GM08714 (cell line): ENCODE measurements at regions not wholly inside any gene's neighbourhood (a gene's known extent, or its start where the extent isn't known, plus 50 kb on each side); places are given as distances from the start of the nearest gene placed in this dataset.
"Not testable (repeated sequence)": the region's sequence is repeated elsewhere in the genome, so short reads cannot be mapped to it uniquely, and the experiment has no call there.

Source experiments
- H3K4me3 ChIP-seq: fragments of 200-500 bp; sonication (Bioruptor generic); 2 replicates; pipeline ENCODE4 v1.5.1; 2014; ENCODE audit warnings: mild to moderate bottlenecking, low read length, inconsistent platforms
- ZNF274 ChIP-seq: IDR thresholded peaks from 2 replicates; pipeline ENCODE4 v1.6.1; 2012; ENCODE audit warnings: mild to moderate bottlenecking, low read depth, low read length

DNA sequence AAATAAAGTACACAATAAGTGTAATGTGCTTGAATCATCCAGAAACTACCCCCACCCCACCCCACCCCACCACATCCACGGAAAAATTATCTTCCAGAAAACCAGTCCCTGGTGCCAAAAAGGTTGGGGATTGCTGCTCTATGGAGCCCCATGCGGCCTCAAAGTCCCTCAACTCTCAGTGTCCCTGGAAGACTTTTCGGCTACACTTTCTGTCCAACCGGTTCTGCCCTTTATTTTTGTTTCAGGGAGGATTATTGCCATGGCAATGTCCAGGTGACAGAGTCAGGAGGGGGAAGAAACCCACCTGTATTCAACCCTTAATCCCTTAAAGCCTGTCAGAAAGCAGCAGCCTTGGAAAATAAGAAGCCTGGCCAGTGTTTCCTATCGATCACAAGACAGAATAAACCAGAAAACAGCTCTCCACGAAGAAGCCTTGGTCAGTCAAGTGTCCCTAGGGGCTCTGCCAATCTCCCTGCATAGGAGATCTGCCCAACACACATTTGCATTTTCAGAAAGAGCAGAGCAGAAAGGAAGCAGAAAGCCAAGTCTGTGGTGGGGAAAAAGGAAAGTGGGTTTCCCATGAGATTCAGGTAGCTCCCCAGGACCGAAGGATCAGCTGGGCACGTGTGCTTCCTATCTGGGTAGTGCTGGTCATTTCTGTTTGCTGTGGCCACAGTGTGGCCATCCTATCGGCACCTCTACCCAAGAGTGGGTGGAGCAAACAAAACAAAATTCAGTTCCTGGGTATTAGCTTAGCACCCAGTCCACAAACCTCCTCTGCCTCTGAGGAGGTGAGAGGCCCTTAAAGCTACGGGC lies 342.7 kb downstream of the SOX9 start:
- no peak overlapping the region for H3K4me3 ChIP-seq
- TF ChIP-seq ZNF274, result no peak

GRCh38 chr17:72464221-72464620 lies 343.4 kb downstream of the SOX9 start:
- not testable (repeated sequence) for H3K4me3 ChIP-seq

- H3K4me3 ChIP-seq, result no peak overlapping the region
Measured at GRCh38 chr17:72465191-72466024, 344.6 kb downstream of the SOX9 start.

GRCh38 chr17:72466199-72466598 lies 345.4 kb downstream of the SOX9 start:
- TF ChIP-seq ZNF274, result no peak
- H3K4me3 ChIP-seq, result no peak overlapping the region

More at GRCh38 chr17:72465191-72466024, 344.6 kb downstream of the SOX9 start:
- no peak for TF ChIP-seq ZNF274

- TF ChIP-seq ZNF274, result no peak
Measured at GRCh38 chr17:72466606-72467005, 345.8 kb downstream of the SOX9 start.

GRCh38 chr17:72467841-72468653 lies 347.2 kb downstream of the SOX9 start:
- no peak overlapping the region for H3K4me3 ChIP-seq
- no peak for TF ChIP-seq ZNF274

More at GRCh38 chr17:72466606-72467005, 345.8 kb downstream of the SOX9 start:
- no peak overlapping the region for H3K4me3 ChIP-seq

DNA sequence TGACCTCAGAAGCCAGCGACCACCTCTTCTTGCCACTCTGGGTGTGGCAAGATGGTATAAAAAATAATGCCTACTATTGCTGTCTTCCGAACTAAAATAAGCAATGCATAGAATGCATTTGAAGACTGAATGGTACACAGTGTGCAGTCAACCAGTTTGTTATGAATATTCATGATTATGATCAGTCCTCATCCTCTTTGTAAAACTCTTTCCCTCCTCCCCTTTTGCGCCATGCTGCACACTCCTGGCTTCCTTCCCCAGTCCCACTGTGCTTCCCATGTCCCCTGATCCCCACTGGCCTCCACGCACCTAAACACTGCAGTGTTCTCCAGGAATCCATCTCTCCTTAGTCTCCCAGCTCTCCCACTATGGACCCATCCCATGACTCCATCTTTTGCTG lies 348.0 kb downstream of the SOX9 start:
- no peak for TF ChIP-seq ZNF274
- H3K4me3 ChIP-seq, result no peak overlapping the region

GRCh38 chr17:72470121-72470705 lies 349.4 kb downstream of the SOX9 start:
- TF ChIP-seq ZNF274, result no peak
- no peak overlapping the region for H3K4me3 ChIP-seq

GRCh38 chr17:72470734-72471133 lies 349.9 kb downstream of the SOX9 start:
- TF ChIP-seq ZNF274, result no peak
- no peak overlapping the region for H3K4me3 ChIP-seq

DNA sequence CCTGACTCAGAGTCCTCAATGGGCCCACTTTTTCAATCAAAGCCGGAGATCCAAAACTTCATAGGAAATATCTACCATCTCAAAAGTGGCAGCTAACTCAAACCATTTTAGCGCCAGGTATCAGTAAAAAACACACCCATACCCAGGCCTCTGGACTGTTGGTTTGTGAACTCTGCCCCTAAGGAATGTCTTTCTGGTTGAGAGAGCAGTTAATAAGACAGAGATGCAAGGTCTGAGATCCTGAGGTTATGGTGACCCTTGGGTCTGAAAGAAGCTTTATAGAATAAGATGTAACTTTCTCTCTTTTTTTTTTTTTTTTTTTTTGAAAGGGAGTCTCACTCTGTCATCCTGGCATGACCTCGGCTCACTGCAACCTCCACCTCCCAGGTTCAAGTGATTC lies 350.5 kb downstream of the SOX9 start:
- no peak overlapping the region for H3K4me3 ChIP-seq
- no peak for TF ChIP-seq ZNF274

- TF ChIP-seq ZNF274, result no peak
- no peak overlapping the region for H3K4me3 ChIP-seq
Measured at GRCh38 chr17:72472106-72472505, 351.3 kb downstream of the SOX9 start.

DNA sequence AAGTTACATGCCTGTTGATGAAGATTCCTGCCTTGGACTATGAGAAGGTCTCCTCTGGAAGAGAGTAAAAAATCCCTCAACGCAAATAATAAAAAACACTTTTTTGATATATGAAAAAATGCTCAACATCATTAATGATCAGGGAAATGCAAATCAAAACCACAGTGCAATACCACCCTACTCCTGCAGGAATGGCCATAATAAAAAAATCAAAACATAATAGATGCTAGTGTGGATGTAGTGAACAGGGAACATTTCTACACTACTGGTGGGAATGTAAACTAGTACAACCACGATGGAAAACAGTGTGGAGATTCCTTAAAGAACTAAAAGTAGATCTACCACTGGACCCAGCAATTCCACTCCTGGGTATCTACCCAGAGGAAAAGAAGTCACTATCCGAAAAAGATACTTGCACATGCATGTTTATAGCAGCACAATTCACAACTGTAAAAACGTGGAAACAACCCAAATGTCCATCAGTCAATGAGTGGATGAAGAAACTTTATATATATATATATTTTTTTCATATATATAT lies 352.1 kb downstream of the SOX9 start:
- not testable (repeated sequence) for H3K4me3 ChIP-seq

DNA sequence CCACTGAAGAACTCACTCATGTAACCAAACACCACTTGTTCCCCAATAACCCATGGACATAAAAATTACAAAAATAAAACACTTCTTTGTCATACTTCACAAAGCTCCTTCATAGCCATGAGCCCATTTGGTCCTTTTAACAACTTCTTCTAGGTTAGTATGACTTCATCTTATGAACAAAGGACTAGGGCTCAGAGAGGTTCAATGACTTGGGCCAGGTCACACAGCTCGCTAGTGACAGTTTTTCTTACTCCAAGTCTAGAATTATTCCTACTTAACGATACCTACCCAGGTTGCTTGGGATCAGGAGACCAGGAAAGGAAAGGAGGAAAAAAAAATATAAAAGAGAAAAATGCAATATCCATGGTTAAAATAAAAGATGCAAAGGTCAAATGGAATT lies 353.4 kb downstream of the SOX9 start:
- H3K4me3 ChIP-seq, result no peak overlapping the region
- TF ChIP-seq ZNF274, result no peak
